C4-2B (cell line): ENCODE measurements at regions not wholly inside any gene's neighbourhood (a gene's known extent, or its start where the extent isn't known, plus 50 kb on each side); places are given as distances from the start of the nearest gene placed in this dataset.

ENCODE experiments used
- CTCF ChIP-seq: fragments of 450-650 bp; conservative IDR thresholded peaks from 2 replicates; pipeline ENCODE4 v1.5.1; 2017; ENCODE audit warnings: mild to moderate bottlenecking
- ZFX ChIP-seq: fragments of 450-650 bp; IDR thresholded peaks from 2 replicates; pipeline ENCODE4 v1.6.1; 2017

GRCh38 chr12:76180401-76181277, 96.2 kb upstream of the NAP1L1 start:
- TF ChIP-seq CTCF, result no peak
- no peak for TF ChIP-seq ZFX
